H1 (cell line): ENCODE measurements at regions not wholly inside any gene's neighbourhood (a gene's known extent, or its start where the extent isn't known, plus 50 kb on each side); places are given as distances from the start of the nearest gene placed in this dataset.

Experiments used
- POLR2A ChIP-seq, 2 experiments: IDR thresholded peaks; 1 replicate in 1 of 2; 2 replicates in 1 of 2; pipeline ENCODE4 v1.6.1; 2011; ENCODE audit warnings: low read depth in 2 of 2, low read length in 2 of 2, mild to moderate bottlenecking in 2 of 2; ENCODE audit errors: control extremely low read depth in 1 of 2
- ZNF274 ChIP-seq: IDR thresholded peaks from 2 replicates; pipeline ENCODE4 v1.7.0; 2012; ENCODE audit warnings: low read length, borderline replicate concordance; ENCODE audit errors: extremely low read depth
- TF ChIP-seq, protein P1 (sequence below), 3 experiments: IDR thresholded peaks; 1 replicate in 2 of 3; 2 replicates in 1 of 3; pipeline versions ENCODE4 v1.5.1 to v1.6.1; 2011; ENCODE audit warnings: low read length in 3 of 3, mild to moderate bottlenecking in 3 of 3, inconsistent platforms in 2 of 3, low read depth in 1 of 3, moderate library complexity in 1 of 3; ENCODE audit not compliant: insufficient read depth in 1 of 3; ENCODE audit errors: control extremely low read depth in 1 of 3

DNA sequence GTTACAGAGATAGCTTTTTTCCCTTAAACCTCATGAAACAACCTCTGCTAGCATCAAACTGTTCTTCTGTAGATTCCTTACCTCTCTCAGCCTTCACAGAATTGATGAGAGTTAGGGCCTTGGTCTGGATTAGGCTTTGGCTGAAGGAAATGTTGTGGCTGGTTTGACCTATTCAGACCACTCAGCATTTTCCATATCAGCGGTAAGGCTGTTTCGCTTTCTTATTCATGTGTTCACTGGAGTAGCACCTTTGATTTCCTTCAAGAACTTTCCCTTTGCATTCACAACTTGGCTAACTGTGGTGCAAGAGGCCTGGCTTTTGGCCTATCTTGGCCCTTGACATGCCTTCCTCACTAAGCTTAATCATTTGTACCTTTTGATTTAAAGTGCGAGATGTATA lies 50.7 kb upstream of the NRXN3 start:
- TF ChIP-seq, protein P1, sequence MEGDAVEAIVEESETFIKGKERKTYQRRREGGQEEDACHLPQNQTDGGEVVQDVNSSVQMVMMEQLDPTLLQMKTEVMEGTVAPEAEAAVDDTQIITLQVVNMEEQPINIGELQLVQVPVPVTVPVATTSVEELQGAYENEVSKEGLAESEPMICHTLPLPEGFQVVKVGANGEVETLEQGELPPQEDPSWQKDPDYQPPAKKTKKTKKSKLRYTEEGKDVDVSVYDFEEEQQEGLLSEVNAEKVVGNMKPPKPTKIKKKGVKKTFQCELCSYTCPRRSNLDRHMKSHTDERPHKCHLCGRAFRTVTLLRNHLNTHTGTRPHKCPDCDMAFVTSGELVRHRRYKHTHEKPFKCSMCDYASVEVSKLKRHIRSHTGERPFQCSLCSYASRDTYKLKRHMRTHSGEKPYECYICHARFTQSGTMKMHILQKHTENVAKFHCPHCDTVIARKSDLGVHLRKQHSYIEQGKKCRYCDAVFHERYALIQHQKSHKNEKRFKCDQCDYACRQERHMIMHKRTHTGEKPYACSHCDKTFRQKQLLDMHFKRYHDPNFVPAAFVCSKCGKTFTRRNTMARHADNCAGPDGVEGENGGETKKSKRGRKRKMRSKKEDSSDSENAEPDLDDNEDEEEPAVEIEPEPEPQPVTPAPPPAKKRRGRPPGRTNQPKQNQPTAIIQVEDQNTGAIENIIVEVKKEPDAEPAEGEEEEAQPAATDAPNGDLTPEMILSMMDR (IDR thresholded peaks at IDR 0.05; ENCODE audit: control extremely low read depth in 1 of 3, insufficient read depth in 1 of 3, low read depth in 1 of 3, low read length in 3 of 3): no peak
- TF ChIP-seq ZNF274 (no peak), POLR2A (IDR thresholded peaks at IDR 0.05; ENCODE audit: control extremely low read depth in 1 of 2, low read depth in 2 of 2, low read length in 2 of 2) (no peak)
